Mesendoderm (in vitro differentiated cells): ENCODE measurements at regions not wholly inside any gene's neighbourhood (a gene's known extent, or its start where the extent isn't known, plus 50 kb on each side); places are given as distances from the start of the nearest gene placed in this dataset.

Experiments
- DNase-seq: peaks from one replicate; pipeline ENCODE4 v3.0.0; 2013
- H2AK5ac ChIP-seq: 2 replicates; pipeline ENCODE4 v1.6.1; 2013; ENCODE audit warnings: low read length, inconsistent platforms
- H2BK120ac ChIP-seq: 2 replicates; pipeline ENCODE4 v1.6.1; 2013; ENCODE audit warnings: low read depth, mild to moderate bottlenecking, low read length, moderate library complexity, mixed read lengths
- H2BK15ac ChIP-seq: replicated peaks from 2 replicates; pipeline ENCODE4 v1.6.1; 2013; ENCODE audit warnings: low read depth, mild to moderate bottlenecking, moderate library complexity
- H2BK5ac ChIP-seq: 2 replicates; pipeline ENCODE4 v1.6.1; 2013; ENCODE audit warnings: low read length, inconsistent platforms
- H3K18ac ChIP-seq: 2 replicates; pipeline ENCODE4 v1.6.1; 2013; ENCODE audit warnings: mild to moderate bottlenecking, low read length, mixed read lengths
- H3K23ac ChIP-seq: one replicate; pipeline ENCODE4 v1.6.1; 2013; ENCODE audit warnings: low read length
- H3K27ac ChIP-seq: 2 replicates; pipeline ENCODE4 v1.5.1; 2013; ENCODE audit warnings: low read depth, mild to moderate bottlenecking, inconsistent platforms, low read length, moderate library complexity
- H3K27me3 ChIP-seq: 2 replicates; pipeline ENCODE4 v1.6.1; 2013; ENCODE audit warnings: low read length, control low read depth, mild to moderate bottlenecking, inconsistent platforms; ENCODE audit not compliant: insufficient read depth, poor library complexity
- H3K36me3 ChIP-seq: 2 replicates; pipeline ENCODE4 v1.6.1; 2013; ENCODE audit warnings: low read length, inconsistent platforms; ENCODE audit not compliant: control insufficient read depth, insufficient read depth
- H3K4ac ChIP-seq: one replicate; pipeline ENCODE4 v1.6.1; 2013; ENCODE audit warnings: low read depth, mild to moderate bottlenecking, low read length, moderate library complexity
- H3K4me1 ChIP-seq: 2 replicates; pipeline ENCODE4 v1.6.1; 2013; ENCODE audit warnings: low read depth, low read length, inconsistent platforms; ENCODE audit not compliant: control insufficient read depth
- H3K4me2 ChIP-seq: 2 replicates; pipeline ENCODE4 v1.6.1; 2013; ENCODE audit warnings: low read length
- H3K4me3 ChIP-seq: 2 replicates; pipeline ENCODE4 v1.5.1; 2013; ENCODE audit warnings: mild to moderate bottlenecking, low read length
- H3K56ac ChIP-seq: one replicate; pipeline ENCODE4 v1.6.1; 2013; ENCODE audit warnings: low read length
- H3K79me1 ChIP-seq: 2 replicates; pipeline ENCODE4 v1.6.1; 2013; ENCODE audit warnings: low read length, inconsistent platforms
- H3K79me2 ChIP-seq: 2 replicates; pipeline ENCODE4 v1.6.1; 2013; ENCODE audit warnings: mild to moderate bottlenecking, low read length; ENCODE audit not compliant: control insufficient read depth, insufficient read depth
- H3K9ac ChIP-seq: 2 replicates; pipeline ENCODE4 v1.6.1; 2013; ENCODE audit warnings: low read length, inconsistent platforms
- H4K5ac ChIP-seq: one replicate; pipeline ENCODE4 v1.6.1; 2013; ENCODE audit warnings: low read length
- H4K8ac ChIP-seq: one replicate; pipeline ENCODE4 v1.6.1; 2013; ENCODE audit warnings: low read depth, mild to moderate bottlenecking, control low read depth, low read length, moderate library complexity
- WGBS: extraction: QIAGEN DNeasy Blood & Tissue Kit; methylation state at CpG from one replicate; pipeline ENCODE4 v1.1.7; 2013; ENCODE audit warnings: low lambda C conversion rate, missing lambda C conversion rate; ENCODE audit not compliant: insufficient coverage; ENCODE audit errors: extremely low coverage; 5-methylcytosine and 5-hydroxymethylcytosine counted together

- DNase-seq: no peak
- H3K4ac ChIP-seq: no peak overlapping the region
- H3K4me2 ChIP-seq: no peak overlapping the region
- H3K4me1 ChIP-seq: no peaks in the 10 kb centered on the region
- H3K36me3 ChIP-seq: no peaks in the 10 kb centered on the region
- no peaks in the 10 kb centered on the region for H3K79me2 ChIP-seq
- H2BK15ac ChIP-seq: no peak overlapping the region
- H3K23ac ChIP-seq: no peak overlapping the region
- no peak overlapping the region for H3K56ac ChIP-seq
- no peak overlapping the region for H2AK5ac ChIP-seq
- no peak overlapping the region for H3K18ac ChIP-seq
- H3K27ac ChIP-seq: no peak overlapping the region
- no peak overlapping the region for H2BK5ac ChIP-seq
- no peak overlapping the region for H2BK120ac ChIP-seq
- H4K5ac ChIP-seq: no peak overlapping the region
- H4K8ac ChIP-seq: no peak overlapping the region
- no peaks in the 10 kb centered on the region for H3K27me3 ChIP-seq
- H3K9ac ChIP-seq: no peak overlapping the region
- H3K4me3 ChIP-seq: no peak overlapping the region
- H3K79me1 ChIP-seq: no peaks in the 10 kb centered on the region
These were observed 394.5 kb downstream of the RAB28 start for GRCh38 chr4:13089659-13089998.

GRCh38 chr4:13088726-13089658, 395.1 kb downstream of the RAB28 start:
- Histone ChIP-seq H3K9ac (no peak overlapping the region), H3K4ac (no peak overlapping the region), H4K8ac (no peak overlapping the region), H3K27me3 (no peaks in the 10 kb centered on the region), H3K4me1 (no peaks in the 10 kb centered on the region), H3K27ac (no peak overlapping the region), H2BK5ac (no peak overlapping the region), H4K5ac (no peak overlapping the region), H3K79me1 (no peaks in the 10 kb centered on the region), H3K4me2 (no peak overlapping the region), H2BK15ac (no peak overlapping the region), H3K18ac (no peak overlapping the region), H3K4me3 (no peak overlapping the region), H2BK120ac (no peak overlapping the region), H3K36me3 (no peaks in the 10 kb centered on the region), H2AK5ac (no peak overlapping the region), H3K56ac (no peak overlapping the region), H3K23ac (no peak overlapping the region), H3K79me2 (no peaks in the 10 kb centered on the region)
- DNase-seq: no peak
- no CpG with 5 or more reads among the region's 2 CpGs for WGBS

- Histone ChIP-seq H3K9ac (no peak overlapping the region), H3K56ac (no peak overlapping the region), H3K4ac (no peak overlapping the region), H3K79me2 (no peaks in the 10 kb centered on the region), H3K23ac (no peak overlapping the region), H4K8ac (no peak overlapping the region), H2BK120ac (no peak overlapping the region), H2BK5ac (no peak overlapping the region), H2AK5ac (no peak overlapping the region), H4K5ac (no peak overlapping the region), H3K4me3 (no peak overlapping the region), H3K4me1 (no peaks in the 10 kb centered on the region), H3K4me2 (no peak overlapping the region), H3K27ac (no peak overlapping the region), H3K36me3 (no peaks in the 10 kb centered on the region), H3K27me3 (no peaks in the 10 kb centered on the region), H3K18ac (no peak overlapping the region), H3K79me1 (no peaks in the 10 kb centered on the region), H2BK15ac (no peak overlapping the region)
- DNase-seq: no peak
- WGBS: no CpG with 5 or more reads among the region's 1 CpG
These were observed 397.1 kb downstream of the RAB28 start for GRCh38 chr4:13087041-13087440.

GRCh38 chr4:13084210-13084609, 399.9 kb downstream of the RAB28 start:
- H3K4me2 ChIP-seq: no peak overlapping the region
- no peak overlapping the region for H4K5ac ChIP-seq
- no peak overlapping the region for H3K27ac ChIP-seq
- no peak overlapping the region for H3K56ac ChIP-seq
- H3K27me3 ChIP-seq: no peaks in the 10 kb centered on the region
- no peaks in the 10 kb centered on the region for H3K4me1 ChIP-seq
- H4K8ac ChIP-seq: no peak overlapping the region
- H2BK5ac ChIP-seq: no peak overlapping the region
- no peaks in the 10 kb centered on the region for H3K36me3 ChIP-seq
- no peak overlapping the region for H3K9ac ChIP-seq
- no peak overlapping the region for H3K4ac ChIP-seq
- H3K79me2 ChIP-seq: no peaks in the 10 kb centered on the region
- H3K79me1 ChIP-seq: no peaks in the 10 kb centered on the region
- no CpG with 5 or more reads among the region's 2 CpGs for WGBS
- no peak overlapping the region for H2BK120ac ChIP-seq
- no peak overlapping the region for H3K4me3 ChIP-seq
- no peak overlapping the region for H2AK5ac ChIP-seq
- H3K23ac ChIP-seq: no peak overlapping the region
- DNase-seq: no peak
- no peak overlapping the region for H2BK15ac ChIP-seq
- H3K18ac ChIP-seq: no peak overlapping the region

GRCh38 chr4:13081830-13082229, 402.3 kb downstream of the RAB28 start:
- Histone ChIP-seq H3K9ac (no peak overlapping the region), H2BK5ac (no peak overlapping the region), H2BK15ac (no peak overlapping the region), H3K27ac (no peak overlapping the region), H3K79me1 (no peaks in the 10 kb centered on the region), H4K8ac (no peak overlapping the region), H3K4ac (no peak overlapping the region), H3K4me2 (no peak overlapping the region), H3K4me1 (no peaks in the 10 kb centered on the region), H2AK5ac (no peak overlapping the region), H3K4me3 (no peak overlapping the region), H3K36me3 (no peaks in the 10 kb centered on the region), H3K56ac (no peak overlapping the region), H3K18ac (no peak overlapping the region), H3K23ac (no peak overlapping the region), H3K27me3 (no peaks in the 10 kb centered on the region), H4K5ac (no peak overlapping the region), H3K79me2 (no peaks in the 10 kb centered on the region), H2BK120ac (no peak overlapping the region)
- no peak for DNase-seq

GRCh38 chr4:13067077-13067476, 417.1 kb downstream of the RAB28 start:
- DNase-seq: no peak
- Histone ChIP-seq H3K79me2 (no peaks in the 10 kb centered on the region), H3K4ac (no peak overlapping the region), H3K4me3 (no peak overlapping the region), H3K23ac (no peak overlapping the region), H2AK5ac (no peak overlapping the region), H3K27ac (no peak overlapping the region), H4K8ac (no peak overlapping the region), H2BK15ac (no peak overlapping the region), H3K4me2 (no peak overlapping the region), H4K5ac (no peak overlapping the region), H3K4me1 (no peaks in the 10 kb centered on the region), H3K9ac (no peak overlapping the region), H3K56ac (no peak overlapping the region), H3K79me1 (no peaks in the 10 kb centered on the region), H3K36me3 (no peaks in the 10 kb centered on the region), H2BK120ac (no peak overlapping the region), H2BK5ac (no peak overlapping the region), H3K27me3 (no peaks in the 10 kb centered on the region), H3K18ac (no peak overlapping the region)
- no CpG with 5 or more reads among the region's 1 CpG for WGBS
